Esophagus squamous epithelium (tissue), 4 donors: ENCODE measurements at regions not wholly inside any gene's neighbourhood (a gene's known extent, or its start where the extent isn't known, plus 50 kb on each side); places are given as distances from the start of the nearest gene placed in this dataset.

Experiments used
- POLR2A ChIP-seq, 4 donors: fragments of 450-650 bp; IDR thresholded peaks; one replicate each; pipeline ENCODE4 v1.6.1; 2017; ENCODE audit warnings: antibody characterized with exemption in 4 of 4, mild to moderate bottlenecking in 4 of 4, moderate library complexity in 3 of 4
- TF ChIP-seq, protein P1 (sequence below), 6 experiments: fragments of 450-650 bp in 4 of 6; fragments of 200-600 bp in 2 of 6; sonication (generic) in 2 of 6; IDR thresholded peaks; one replicate each; pipeline ENCODE4 v1.5.1; 2016 to 2019; ENCODE audit warnings: antibody characterized with exemption in 6 of 6, mild to moderate bottlenecking in 4 of 6, moderate library complexity in 4 of 6

DNA sequence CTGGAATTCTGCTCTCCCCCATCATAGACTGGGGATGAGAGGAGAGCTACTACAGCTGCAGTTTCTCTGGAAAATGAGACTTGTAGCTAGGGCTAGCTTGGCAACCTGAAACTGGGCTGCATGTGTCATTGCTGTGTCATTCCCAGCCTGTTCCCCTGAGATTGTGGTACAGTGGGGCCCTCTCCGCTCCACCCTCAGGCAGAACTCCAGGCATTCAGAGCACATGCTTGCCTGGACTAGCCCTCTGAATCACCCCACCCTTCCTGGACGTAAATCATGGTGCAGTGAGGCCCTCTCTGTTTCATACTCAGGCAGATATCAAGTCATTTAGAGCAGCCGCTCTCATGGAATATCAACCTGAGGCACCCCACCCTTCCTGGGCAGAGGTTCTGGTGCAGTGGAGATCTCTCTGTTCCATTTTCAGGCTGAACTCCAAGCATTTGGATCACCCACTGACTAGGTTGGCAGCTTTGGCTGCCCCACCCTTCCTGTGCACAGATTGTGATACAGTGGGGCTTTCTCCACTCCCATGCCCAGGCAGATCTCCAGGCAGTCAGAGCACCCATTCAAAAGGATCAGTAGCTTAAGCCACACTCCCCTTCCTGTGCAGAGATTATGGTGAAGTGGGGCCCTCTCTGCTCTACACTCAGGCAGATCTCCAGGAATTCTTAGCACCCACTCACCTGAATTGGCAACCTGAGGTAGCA, 274.4 kb downstream of the C11orf87 start:
- TF ChIP-seq, protein P1, sequence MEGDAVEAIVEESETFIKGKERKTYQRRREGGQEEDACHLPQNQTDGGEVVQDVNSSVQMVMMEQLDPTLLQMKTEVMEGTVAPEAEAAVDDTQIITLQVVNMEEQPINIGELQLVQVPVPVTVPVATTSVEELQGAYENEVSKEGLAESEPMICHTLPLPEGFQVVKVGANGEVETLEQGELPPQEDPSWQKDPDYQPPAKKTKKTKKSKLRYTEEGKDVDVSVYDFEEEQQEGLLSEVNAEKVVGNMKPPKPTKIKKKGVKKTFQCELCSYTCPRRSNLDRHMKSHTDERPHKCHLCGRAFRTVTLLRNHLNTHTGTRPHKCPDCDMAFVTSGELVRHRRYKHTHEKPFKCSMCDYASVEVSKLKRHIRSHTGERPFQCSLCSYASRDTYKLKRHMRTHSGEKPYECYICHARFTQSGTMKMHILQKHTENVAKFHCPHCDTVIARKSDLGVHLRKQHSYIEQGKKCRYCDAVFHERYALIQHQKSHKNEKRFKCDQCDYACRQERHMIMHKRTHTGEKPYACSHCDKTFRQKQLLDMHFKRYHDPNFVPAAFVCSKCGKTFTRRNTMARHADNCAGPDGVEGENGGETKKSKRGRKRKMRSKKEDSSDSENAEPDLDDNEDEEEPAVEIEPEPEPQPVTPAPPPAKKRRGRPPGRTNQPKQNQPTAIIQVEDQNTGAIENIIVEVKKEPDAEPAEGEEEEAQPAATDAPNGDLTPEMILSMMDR (IDR thresholded peaks at IDR 0.05): no peak
- no peak for TF ChIP-seq POLR2A (IDR thresholded peaks at IDR 0.05)
